Astrocyte of the cerebellum (primary cell): ENCODE measurements at regions not wholly inside any gene's neighbourhood (a gene's known extent, or its start where the extent isn't known, plus 50 kb on each side); places are given as distances from the start of the nearest gene placed in this dataset.

Source experiments
- DNase-seq: peaks from one replicate; pipeline ENCODE4 v3.0.0-alpha.2; 2011; ENCODE audit warnings: low read depth
- H3K4me3 ChIP-seq: 2 replicates; pipeline ENCODE4 v1.5.1; 2011; ENCODE audit warnings: mild to moderate bottlenecking, low read depth, low read length, moderate library complexity
- in situ Hi-C: cut with HindIII; loops from 2 replicates; pipeline ENCODE4 v1.10.0; 2017; ENCODE audit warnings: low sequenced_read_pairs
- TF ChIP-seq, protein P1 (sequence below): IDR thresholded peaks from 2 replicates; pipeline ENCODE4 v1.5.1; 2012; ENCODE audit warnings: low read length, low read depth, moderate library complexity, mild to moderate bottlenecking; ENCODE audit errors: missing control alignments

- no peak overlapping the region for H3K4me3 ChIP-seq
- DNase-seq: no peak
- in situ Hi-C loops: no loop called here
- TF ChIP-seq, protein P1, sequence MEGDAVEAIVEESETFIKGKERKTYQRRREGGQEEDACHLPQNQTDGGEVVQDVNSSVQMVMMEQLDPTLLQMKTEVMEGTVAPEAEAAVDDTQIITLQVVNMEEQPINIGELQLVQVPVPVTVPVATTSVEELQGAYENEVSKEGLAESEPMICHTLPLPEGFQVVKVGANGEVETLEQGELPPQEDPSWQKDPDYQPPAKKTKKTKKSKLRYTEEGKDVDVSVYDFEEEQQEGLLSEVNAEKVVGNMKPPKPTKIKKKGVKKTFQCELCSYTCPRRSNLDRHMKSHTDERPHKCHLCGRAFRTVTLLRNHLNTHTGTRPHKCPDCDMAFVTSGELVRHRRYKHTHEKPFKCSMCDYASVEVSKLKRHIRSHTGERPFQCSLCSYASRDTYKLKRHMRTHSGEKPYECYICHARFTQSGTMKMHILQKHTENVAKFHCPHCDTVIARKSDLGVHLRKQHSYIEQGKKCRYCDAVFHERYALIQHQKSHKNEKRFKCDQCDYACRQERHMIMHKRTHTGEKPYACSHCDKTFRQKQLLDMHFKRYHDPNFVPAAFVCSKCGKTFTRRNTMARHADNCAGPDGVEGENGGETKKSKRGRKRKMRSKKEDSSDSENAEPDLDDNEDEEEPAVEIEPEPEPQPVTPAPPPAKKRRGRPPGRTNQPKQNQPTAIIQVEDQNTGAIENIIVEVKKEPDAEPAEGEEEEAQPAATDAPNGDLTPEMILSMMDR: no peak
Observed at GRCh38 chr6:147944122-147944521, 398.5 kb upstream of the SASH1 start.

DNA sequence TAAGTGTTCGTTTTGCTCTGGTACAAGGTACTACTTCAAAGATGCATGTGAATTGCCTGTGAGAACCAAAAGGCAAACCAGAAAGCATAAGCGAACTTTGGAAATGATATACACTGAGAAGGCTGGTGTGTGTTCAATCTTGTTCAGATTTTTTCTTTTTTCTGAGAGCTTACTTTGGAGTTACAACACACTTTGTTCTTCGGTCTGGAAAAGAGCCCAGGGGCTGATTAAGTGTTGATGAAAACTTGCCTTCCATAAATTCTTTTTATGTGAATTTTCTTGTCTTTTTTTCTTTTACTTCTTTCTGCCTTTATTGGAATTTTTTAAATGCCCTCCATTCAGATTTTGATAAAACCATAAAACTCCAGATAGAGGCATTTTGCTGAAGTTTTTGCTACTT lies 395.1 kb upstream of the SASH1 start:
- TF ChIP-seq, protein P1: no peak
- DNase-seq: no peak
- H3K4me3 ChIP-seq: no peak overlapping the region
- in situ Hi-C loops: no loop called here

DNA sequence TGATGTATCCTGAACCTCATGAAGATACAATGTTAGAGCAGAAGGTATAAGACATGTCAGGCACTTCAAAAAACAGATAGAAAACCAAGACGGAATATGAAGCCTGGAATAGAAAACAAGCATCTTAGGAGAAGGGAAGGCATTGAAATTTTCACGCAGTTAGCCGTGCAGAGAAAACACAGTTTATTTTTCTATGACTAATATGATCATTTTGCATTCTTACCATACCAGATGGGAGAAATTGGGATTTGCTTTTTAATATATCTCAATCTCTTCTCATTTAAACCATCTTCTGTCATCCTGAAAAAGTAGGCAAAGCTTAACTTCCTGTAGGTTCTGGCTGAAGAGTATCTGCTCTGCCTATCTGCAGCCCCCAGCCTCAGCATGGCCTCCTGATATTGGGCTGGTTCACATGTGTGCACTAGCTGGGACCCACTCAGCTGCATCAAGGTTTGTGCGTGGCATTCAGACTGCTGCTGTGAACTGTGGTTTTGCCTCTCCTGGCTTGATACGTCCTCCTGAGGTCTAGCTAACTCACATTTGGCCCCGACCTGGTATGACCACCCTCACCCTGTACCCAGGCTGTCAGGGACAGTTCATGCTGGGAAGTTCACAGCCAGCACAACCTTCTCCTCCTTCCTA lies 392.5 kb upstream of the SASH1 start:
- in situ Hi-C loops: loop anchor here (5.0 kb wide), 1 partner anchor 42 kb away; no protein-coding TSS in a partner anchor
- no peak overlapping the region for H3K4me3 ChIP-seq
- TF ChIP-seq, protein P1: no peak
- no peak for DNase-seq

DNA sequence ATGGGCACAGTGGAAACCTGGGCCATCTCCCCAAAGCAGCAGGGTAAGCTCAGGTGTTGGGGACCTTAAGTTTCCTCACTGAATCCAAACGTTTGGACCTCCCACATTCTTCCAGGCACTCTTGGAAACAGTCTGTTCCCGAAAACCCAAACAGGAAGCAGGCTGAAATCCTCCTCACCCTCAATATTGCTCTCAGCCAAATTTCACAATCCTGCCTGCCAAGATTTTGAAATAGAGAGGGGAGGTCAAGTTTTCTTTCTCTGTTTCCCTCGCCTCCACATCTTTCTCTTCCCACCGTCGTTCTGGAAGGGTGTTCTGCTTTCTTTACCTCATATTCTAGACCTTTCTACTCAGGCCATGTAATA lies 392.0 kb upstream of the SASH1 start:
- no peak for DNase-seq
- no peak overlapping the region for H3K4me3 ChIP-seq

DNA sequence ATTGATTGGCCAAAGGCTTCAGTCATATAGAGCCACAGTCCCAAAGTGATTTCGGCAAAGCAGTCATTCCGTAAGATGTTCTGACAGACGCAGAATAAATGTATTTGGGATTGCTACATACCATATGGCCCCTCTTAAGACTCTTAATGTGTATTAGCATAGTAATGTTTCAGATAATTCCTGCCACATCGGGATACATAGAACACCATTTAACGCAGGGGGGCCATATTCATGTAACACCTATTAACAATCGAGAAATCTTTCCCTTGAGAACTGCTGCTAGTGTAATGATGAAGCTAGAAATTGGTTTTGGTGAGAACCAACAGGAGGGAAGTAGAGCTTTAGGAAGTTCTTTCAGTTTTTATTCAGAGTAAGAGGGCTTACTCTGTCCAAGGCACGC lies 390.9 kb upstream of the SASH1 start:
- no peak for DNase-seq
- TF ChIP-seq, protein P1: no peak
- H3K4me3 ChIP-seq: no peak overlapping the region
- in situ Hi-C loops: loop anchor here (5.0 kb wide), 1 partner anchor 41 kb away; no protein-coding TSS in a partner anchor

More for the DNA sequence above, 392.0 kb upstream of the SASH1 start:
- TF ChIP-seq, protein P1: no peak
- in situ Hi-C loops: loop anchor here (5.0 kb wide), 1 partner anchor 42 kb away; no protein-coding TSS in a partner anchor

DNA sequence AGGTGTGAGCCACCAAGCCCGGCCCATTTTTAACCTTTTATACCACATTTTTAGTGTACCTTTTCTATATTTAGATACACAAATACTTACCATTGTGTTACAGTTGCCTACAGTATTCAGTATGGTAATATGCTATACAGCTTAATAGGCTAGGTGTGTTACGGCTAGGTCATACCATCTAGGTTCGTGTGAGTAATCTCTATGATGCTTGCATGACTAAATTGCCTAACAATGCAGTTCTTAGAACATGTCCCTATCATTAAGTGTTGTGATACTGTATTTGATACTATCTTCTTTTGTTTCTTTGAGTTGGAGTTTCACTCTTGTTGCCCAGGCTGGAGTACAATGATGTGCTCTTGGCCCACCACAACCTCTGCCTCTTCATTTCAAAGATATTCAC lies 387.7 kb upstream of the SASH1 start:
- no peak overlapping the region for H3K4me3 ChIP-seq

More for the DNA sequence above, 387.7 kb upstream of the SASH1 start:
- no peak for DNase-seq
- TF ChIP-seq, protein P1: no peak
- in situ Hi-C loops: loop anchor here (5.0 kb wide), 1 partner anchor 37 kb away; no protein-coding TSS in a partner anchor
